ENCODE measurements at regions not wholly inside any gene's neighbourhood (a gene's known extent, or its start where the extent isn't known, plus 50 kb on each side); places are given as distances from the start of the nearest gene placed in this dataset.

- Histone ChIP-seq H4K91ac (replicated peaks; ENCODE audit: insufficient read length, low read length) (no peak overlapping the region), H3K79me1 (ENCODE audit: low read depth, low read length) (no peaks in the 10 kb centered on the region), H3K23me2 (ENCODE audit: low read depth, low read length) (no peaks in the 10 kb centered on the region), H3K4me3 (ENCODE audit: extremely low read depth in 1 of 4, insufficient read depth in 2 of 4, low read depth in 3 of 4, low read length in 4 of 4) (no peak overlapping the region), H3K79me2 (ENCODE audit: control insufficient read depth in 1 of 2, insufficient read depth in 2 of 2, low read length in 2 of 2) (no peaks in the 10 kb centered on the region), H3K18ac (ENCODE audit: extremely low read depth, low read length) (no peak overlapping the region), H2BK20ac (ENCODE audit: low read length) (no peak overlapping the region), H3K36me3 (ENCODE audit: control insufficient read depth in 2 of 4, insufficient read depth in 4 of 4, low read length in 3 of 4) (no peaks in the 10 kb centered on the region), H3K9me3 (ENCODE audit: insufficient read depth in 2 of 2, low read depth in 1 of 2, low read length in 1 of 2) (no peaks in the 10 kb centered on the region), H2BK5ac (ENCODE audit: low read depth, low read length) (no peak overlapping the region), H2AFZ (ENCODE audit: low read length) (no peak overlapping the region), H4K8ac (ENCODE audit: extremely low read depth, insufficient read depth, low read length) (no peak overlapping the region), H3K4me1 (replicated peaks in 1 of 4; ENCODE audit: control insufficient read depth in 3 of 4, insufficient read depth in 4 of 4, low read length in 3 of 4) (no peaks in the 10 kb centered on the region; a peak in 1 of 7 replicates), H2BK15ac (ENCODE audit: low read length) (no peak overlapping the region), H2BK120ac (replicated peaks; ENCODE audit: low read depth, low read length) (no peak overlapping the region), H3K23ac (ENCODE audit: insufficient read length) (no peak overlapping the region), H2AK5ac (ENCODE audit: low read depth, low read length) (no peak overlapping the region), H3K27ac (ENCODE audit: low read depth, low read length) (no peak overlapping the region), H4K20me1 (replicated peaks in 1 of 2; ENCODE audit: control insufficient read depth in 1 of 2, insufficient read depth in 2 of 2, low read length in 2 of 2) (no peaks in the 10 kb centered on the region), H3K4ac (replicated peaks; ENCODE audit: insufficient read length, low read depth, low read length) (no peak overlapping the region), H2BK12ac (ENCODE audit: low read depth, low read length) (no peak overlapping the region), H3K27me3 (replicated peaks in 1 of 4; ENCODE audit: control insufficient read depth in 3 of 4, extremely low read depth in 1 of 4, insufficient read depth in 3 of 4, low read length in 3 of 4) (no peaks in the 10 kb centered on the region), H4K5ac (ENCODE audit: insufficient read length, low read depth, low read length) (no peak overlapping the region), H3K4me2 (ENCODE audit: insufficient read depth in 1 of 2, low read depth in 2 of 2, low read length in 2 of 2) (no peak overlapping the region), H3K9ac (replicated peaks in 1 of 4; ENCODE audit: extremely low read depth in 1 of 4, low read depth in 3 of 4, low read length in 3 of 4) (no peak overlapping the region), H3K56ac (replicated peaks; ENCODE audit: insufficient read length, low read depth, low read length) (no peak overlapping the region), H3K14ac (ENCODE audit: insufficient read length) (no peak overlapping the region)
- FAIRE-seq: no peak
- ChIA-PET POLR2A (ENCODE audit: partially characterized antibody) (no interaction called here), CTCF (ENCODE audit: partially characterized antibody) (interaction anchor here (1.4 kb wide), 1 partner anchor 31 kb away, joined by 4 read pairs; no protein-coding TSS in a partner anchor)
- WGBS, 2 experiments (ENCODE audit: extremely low coverage in 1 of 2, insufficient coverage in 1 of 2, insufficient read length in 1 of 2, insufficient replicate concordance in 2 of 2, low coverage in 1 of 2, low lambda C conversion rate in 2 of 2, missing lambda C conversion rate in 1 of 2): 89% methylated on average over 3 of the region's 3 CpGs; no CpG with 5 or more reads in 1 of the 2 experiments
- DNase-seq (ENCODE audit: low read depth in 1 of 2, low spot score in 2 of 2): no peak
- TF ChIP-seq GTF2F1 (IDR thresholded peaks at IDR 0.05; ENCODE audit: borderline replicate concordance, low read depth, low read length) (no peak), CREB1 (IDR thresholded peaks at IDR 0.05) (no peak), TAF1 (IDR thresholded peaks at IDR 0.05; ENCODE audit: low read depth, low read length) (no peak), PHF8 (conservative IDR thresholded peaks at IDR 0.05; ENCODE audit: low read depth, low read length) (no peak), EGR1 (IDR thresholded peaks at IDR 0.05; ENCODE audit: borderline replicate concordance, low read depth, low read length) (no peak), SUZ12 (IDR thresholded peaks at IDR 0.05; ENCODE audit: low read length) (no peak), JUND (IDR thresholded peaks at IDR 0.05; ENCODE audit: low read length) (no peak), E2F6 (IDR thresholded peaks at IDR 0.05) (no peak), SIRT6 (IDR thresholded peaks at IDR 0.05; ENCODE audit: low read length) (no peak), FOSL1 (IDR thresholded peaks at IDR 0.05; ENCODE audit: insufficient read depth, low read depth, low read length) (no peak), TAF7 (optimal IDR thresholded peaks at IDR 0.05; ENCODE audit: borderline replicate concordance, low read depth, low read length) (no peak)
Measured at GRCh38 chr5:72586788-72587530, 79.7 kb upstream of the ZNF366 start.

Measured in H1 (cell line).